ENCODE measurements at regions not wholly inside any gene's neighbourhood (a gene's known extent, or its start where the extent isn't known, plus 50 kb on each side); places are given as distances from the start of the nearest gene placed in this dataset.

DNA sequence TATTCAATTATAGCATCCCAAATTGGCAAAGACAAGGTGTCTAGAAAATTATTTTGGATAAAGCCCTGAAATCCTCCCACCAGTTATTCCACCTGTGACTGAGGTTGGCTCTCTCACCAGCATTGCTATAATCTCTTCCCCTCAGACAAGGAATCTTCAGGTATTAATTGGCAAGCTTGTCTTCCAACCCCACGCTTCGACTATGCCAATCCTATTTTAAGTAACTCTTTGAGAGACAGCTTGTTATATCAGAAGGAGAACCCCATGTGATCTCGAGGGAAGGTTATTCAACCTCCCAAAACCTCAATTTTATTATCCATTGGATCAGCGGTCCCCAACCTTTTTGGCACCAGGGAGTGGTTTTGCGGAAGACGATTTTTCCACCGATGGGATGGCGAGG is 54.5 kb upstream of the NEDD4L start (continued):
- TF ChIP-seq, protein P1, sequence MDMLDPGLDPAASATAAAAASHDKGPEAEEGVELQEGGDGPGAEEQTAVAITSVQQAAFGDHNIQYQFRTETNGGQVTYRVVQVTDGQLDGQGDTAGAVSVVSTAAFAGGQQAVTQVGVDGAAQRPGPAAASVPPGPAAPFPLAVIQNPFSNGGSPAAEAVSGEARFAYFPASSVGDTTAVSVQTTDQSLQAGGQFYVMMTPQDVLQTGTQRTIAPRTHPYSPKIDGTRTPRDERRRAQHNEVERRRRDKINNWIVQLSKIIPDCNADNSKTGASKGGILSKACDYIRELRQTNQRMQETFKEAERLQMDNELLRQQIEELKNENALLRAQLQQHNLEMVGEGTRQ (IDR thresholded peaks at IDR 0.05; ENCODE audit: borderline replicate concordance, low read depth, low read length): no peak
- TF ChIP-seq RAD21 (IDR thresholded peaks at IDR 0.05; ENCODE audit: low read length) (no peak), GATA2 (CRISPR knock-in tag; IDR thresholded peaks at IDR 0.05) (no peak), SMC3 (IDR thresholded peaks at IDR 0.05; ENCODE audit: low read depth, low read length) (no peak)

DNA sequence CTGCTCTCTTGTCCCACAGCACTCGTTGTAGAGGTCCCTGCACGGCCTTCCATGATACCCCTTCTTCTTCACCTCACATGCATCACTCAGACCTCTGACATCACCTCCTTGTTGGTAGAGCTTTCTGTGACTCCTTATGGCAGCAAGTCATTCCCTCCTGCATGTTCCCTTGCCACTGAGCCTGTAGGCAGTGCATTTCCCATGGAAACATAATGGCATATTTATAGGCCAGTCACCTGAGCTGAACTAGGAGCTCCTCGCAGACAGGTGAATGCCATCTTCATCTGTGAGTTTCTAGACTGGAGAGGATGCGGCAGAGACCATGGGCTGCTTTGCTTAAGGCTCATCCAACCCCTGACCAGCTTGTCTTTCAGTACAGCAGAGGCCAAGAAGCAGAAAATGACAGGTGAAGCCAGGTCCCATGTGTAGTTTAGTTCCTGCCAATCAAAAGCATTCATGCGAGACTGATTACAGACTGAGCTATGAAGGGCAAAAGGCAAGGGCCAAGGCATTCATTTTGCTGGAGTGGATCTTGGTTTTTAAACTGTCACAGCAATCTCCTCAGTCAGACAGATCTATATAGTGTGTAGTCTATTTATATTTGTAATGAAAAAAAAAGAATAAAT is 59.4 kb upstream of the NEDD4L start:
- H4K20me1 ChIP-seq (ENCODE audit: insufficient read depth): no peaks in the 10 kb centered on the region
- ChIA-PET CTCF (interaction anchor here (0.9 to 1.8 kb wide), 2 partner anchors 25 to 72 kb away, joined by 3 to 6 read pairs; no protein-coding TSS in a partner anchor), POLR2A (no interaction called here)

DNA sequence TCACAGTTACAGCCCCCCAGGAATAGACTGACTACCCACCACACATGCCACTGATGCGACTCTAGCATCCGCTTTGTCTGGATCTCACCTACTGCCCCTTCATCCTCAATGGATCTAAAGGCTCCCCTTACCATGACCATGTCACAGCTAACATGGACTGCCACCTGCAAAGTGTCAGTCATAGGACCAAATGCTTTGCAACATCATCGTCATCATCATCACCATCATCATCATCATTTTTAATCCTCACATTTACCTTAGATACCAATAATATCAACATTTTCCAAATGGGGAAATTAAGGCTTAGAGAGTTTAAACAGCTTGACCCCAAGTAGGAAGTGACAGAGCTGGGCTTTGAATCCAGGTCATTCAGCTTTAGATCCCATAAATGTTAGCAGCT is 60.1 kb upstream of the NEDD4L start:
- 56% methylated on average over 3 of the region's 3 CpGs for WGBS (ENCODE audit: low lambda C conversion rate)
- Histone ChIP-seq H3K9me2 (no peaks in the 10 kb centered on the region), H3K27ac (ENCODE audit: low read depth in 2 of 2, low read length in 1 of 2) (no peak overlapping the region), H3F3A (replicated peaks; ENCODE audit: insufficient read depth) (no peaks in the 10 kb centered on the region), H3K79me2 (ENCODE audit: insufficient read depth) (no peaks in the 10 kb centered on the region), H3K4me3 (ENCODE audit: low read depth in 2 of 2, low read length in 1 of 2) (no peak overlapping the region), H3K9ac (no peak overlapping the region), H3K9me3 (no peaks in the 10 kb centered on the region), H3K4me2 (no peak overlapping the region), H3K27me3 (ENCODE audit: insufficient read depth) (no peaks in the 10 kb centered on the region), H3K36me3 (replicated peaks in 1 of 2; ENCODE audit: control insufficient read depth in 1 of 2, insufficient read depth in 2 of 2, low read length in 1 of 2) (no peaks in the 10 kb centered on the region), H2AFZ (ENCODE audit: low read depth) (no peak overlapping the region), H3K4me1 (ENCODE audit: control insufficient read depth in 1 of 2, insufficient read depth in 2 of 2, low read depth in 1 of 2, low read length in 1 of 2) (no peaks in the 10 kb centered on the region; a peak in 1 of 4 replicates), H4K20me1 (ENCODE audit: insufficient read depth) (no peaks in the 10 kb centered on the region)
- ChIA-PET CTCF (interaction anchor here (1.1 to 1.8 kb wide), 2 partner anchors 25 to 197 kb away, joined by 4 to 6 read pairs; no protein-coding TSS in a partner anchor), POLR2A (no interaction called here)
- no peak for DNase-seq
- TF ChIP-seq RFX5 (IDR thresholded peaks at IDR 0.05; ENCODE audit: low read length) (no peak), RCOR1 (IDR thresholded peaks at IDR 0.05; ENCODE audit: low read length) (no peak), ELF1 (IDR thresholded peaks at IDR 0.05) (no peak), NRF1 (IDR thresholded peaks at IDR 0.05; ENCODE audit: low read depth, low read length) (no peak), RXRA (IDR thresholded peaks at IDR 0.05; ENCODE audit: borderline replicate concordance, low read depth) (no peak), GABPA (IDR thresholded peaks at IDR 0.05; ENCODE audit: low read depth) (no peak), SIN3A (IDR thresholded peaks at IDR 0.05; ENCODE audit: borderline replicate concordance, low read depth, low read length) (no peak), MXI1 (IDR thresholded peaks at IDR 0.05; ENCODE audit: low read depth, low read length) (no peak)
- TF ChIP-seq, protein P2, sequence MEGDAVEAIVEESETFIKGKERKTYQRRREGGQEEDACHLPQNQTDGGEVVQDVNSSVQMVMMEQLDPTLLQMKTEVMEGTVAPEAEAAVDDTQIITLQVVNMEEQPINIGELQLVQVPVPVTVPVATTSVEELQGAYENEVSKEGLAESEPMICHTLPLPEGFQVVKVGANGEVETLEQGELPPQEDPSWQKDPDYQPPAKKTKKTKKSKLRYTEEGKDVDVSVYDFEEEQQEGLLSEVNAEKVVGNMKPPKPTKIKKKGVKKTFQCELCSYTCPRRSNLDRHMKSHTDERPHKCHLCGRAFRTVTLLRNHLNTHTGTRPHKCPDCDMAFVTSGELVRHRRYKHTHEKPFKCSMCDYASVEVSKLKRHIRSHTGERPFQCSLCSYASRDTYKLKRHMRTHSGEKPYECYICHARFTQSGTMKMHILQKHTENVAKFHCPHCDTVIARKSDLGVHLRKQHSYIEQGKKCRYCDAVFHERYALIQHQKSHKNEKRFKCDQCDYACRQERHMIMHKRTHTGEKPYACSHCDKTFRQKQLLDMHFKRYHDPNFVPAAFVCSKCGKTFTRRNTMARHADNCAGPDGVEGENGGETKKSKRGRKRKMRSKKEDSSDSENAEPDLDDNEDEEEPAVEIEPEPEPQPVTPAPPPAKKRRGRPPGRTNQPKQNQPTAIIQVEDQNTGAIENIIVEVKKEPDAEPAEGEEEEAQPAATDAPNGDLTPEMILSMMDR (IDR thresholded peaks at IDR 0.05): no peak
- TF ChIP-seq, protein P3, sequence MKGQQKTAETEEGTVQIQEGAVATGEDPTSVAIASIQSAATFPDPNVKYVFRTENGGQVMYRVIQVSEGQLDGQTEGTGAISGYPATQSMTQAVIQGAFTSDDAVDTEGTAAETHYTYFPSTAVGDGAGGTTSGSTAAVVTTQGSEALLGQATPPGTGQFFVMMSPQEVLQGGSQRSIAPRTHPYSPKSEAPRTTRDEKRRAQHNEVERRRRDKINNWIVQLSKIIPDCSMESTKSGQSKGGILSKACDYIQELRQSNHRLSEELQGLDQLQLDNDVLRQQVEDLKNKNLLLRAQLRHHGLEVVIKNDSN (IDR thresholded peaks at IDR 0.05; ENCODE audit: borderline replicate concordance, low read depth): no peak
- TF ChIP-seq, protein P1 (IDR thresholded peaks at IDR 0.05; ENCODE audit: borderline replicate concordance, low read depth, low read length): no peak

More for the DNA sequence above, 59.4 kb upstream of the NEDD4L start:
- H3K27me3 ChIP-seq (ENCODE audit: insufficient read depth): no peaks in the 10 kb centered on the region
- H2AFZ ChIP-seq (ENCODE audit: low read depth): no peak overlapping the region
- TF ChIP-seq RCOR1 (IDR thresholded peaks at IDR 0.05; ENCODE audit: low read length): no peak
- no peak for TF ChIP-seq MXI1 (IDR thresholded peaks at IDR 0.05; ENCODE audit: low read depth, low read length)
- TF ChIP-seq POLR2AphosphoS5 (IDR thresholded peaks at IDR 0.05; ENCODE audit: low read depth, low read length): no peak
- TF ChIP-seq JUND (IDR thresholded peaks at IDR 0.05): no peak
- TF ChIP-seq, protein P2 (IDR thresholded peaks at IDR 0.05): no peak
- no peak for TF ChIP-seq GATA2 (CRISPR knock-in tag; IDR thresholded peaks at IDR 0.05)
- no peak for TF ChIP-seq NRF1 (IDR thresholded peaks at IDR 0.05; ENCODE audit: low read depth, low read length)
- no peak for TF ChIP-seq SMC3 (IDR thresholded peaks at IDR 0.05; ENCODE audit: low read depth, low read length)
- no peak for TF ChIP-seq EP300 (IDR thresholded peaks at IDR 0.05; ENCODE audit: borderline replicate concordance in 1 of 2, low read depth in 1 of 2, low read length in 1 of 2)
- 57% methylated on average over 5 of the region's 5 CpGs for WGBS (ENCODE audit: low lambda C conversion rate)
- no peak overlapping the region for H3K4me2 ChIP-seq
- no peak for DNase-seq
- H3K9ac ChIP-seq: no peak overlapping the region
- no peaks in the 10 kb centered on the region for H3F3A ChIP-seq (replicated peaks; ENCODE audit: insufficient read depth)
- H3K27ac ChIP-seq (ENCODE audit: low read depth in 2 of 2, low read length in 1 of 2): no peak overlapping the region
- no peaks in the 10 kb centered on the region for H3K79me2 ChIP-seq (ENCODE audit: insufficient read depth)
- H3K4me3 ChIP-seq (ENCODE audit: low read depth in 2 of 2, low read length in 1 of 2): no peak overlapping the region
- no peaks in the 10 kb centered on the region for H3K9me3 ChIP-seq
- H3K36me3 ChIP-seq (replicated peaks in 1 of 2; ENCODE audit: control insufficient read depth in 1 of 2, insufficient read depth in 2 of 2, low read length in 1 of 2): no peaks in the 10 kb centered on the region
- H3K9me2 ChIP-seq: no peaks in the 10 kb centered on the region
- no peaks in the 10 kb centered on the region; a peak in 1 of 4 replicates for H3K4me1 ChIP-seq (ENCODE audit: control insufficient read depth in 1 of 2, insufficient read depth in 2 of 2, low read depth in 1 of 2, low read length in 1 of 2)
